SU-DHL-6 (cell line): ENCODE measurements at regions not wholly inside any gene's neighbourhood (a gene's known extent, or its start where the extent isn't known, plus 50 kb on each side); places are given as distances from the start of the nearest gene placed in this dataset.

Experiments used
- EZH2phosphoT487 ChIP-seq: fragments of 200-600 bp; sonication (generic), shearing (Covaris generic); conservative IDR thresholded peaks from 2 replicates; pipeline ENCODE4 v1.6.1; 2018; ENCODE audit warnings: mild to moderate bottlenecking, antibody characterized with exemption, low read length, moderate library complexity, mixed read lengths
- TF ChIP-seq, protein P1 (sequence below): fragments of 200-600 bp; sonication (generic); IDR thresholded peaks from one replicate; pipeline ENCODE4 v1.5.1; 2017; ENCODE audit warnings: antibody characterized with exemption, mild to moderate bottlenecking, low read length, moderate library complexity; ENCODE audit not compliant: insufficient read depth, poor library complexity, severe bottlenecking

DNA sequence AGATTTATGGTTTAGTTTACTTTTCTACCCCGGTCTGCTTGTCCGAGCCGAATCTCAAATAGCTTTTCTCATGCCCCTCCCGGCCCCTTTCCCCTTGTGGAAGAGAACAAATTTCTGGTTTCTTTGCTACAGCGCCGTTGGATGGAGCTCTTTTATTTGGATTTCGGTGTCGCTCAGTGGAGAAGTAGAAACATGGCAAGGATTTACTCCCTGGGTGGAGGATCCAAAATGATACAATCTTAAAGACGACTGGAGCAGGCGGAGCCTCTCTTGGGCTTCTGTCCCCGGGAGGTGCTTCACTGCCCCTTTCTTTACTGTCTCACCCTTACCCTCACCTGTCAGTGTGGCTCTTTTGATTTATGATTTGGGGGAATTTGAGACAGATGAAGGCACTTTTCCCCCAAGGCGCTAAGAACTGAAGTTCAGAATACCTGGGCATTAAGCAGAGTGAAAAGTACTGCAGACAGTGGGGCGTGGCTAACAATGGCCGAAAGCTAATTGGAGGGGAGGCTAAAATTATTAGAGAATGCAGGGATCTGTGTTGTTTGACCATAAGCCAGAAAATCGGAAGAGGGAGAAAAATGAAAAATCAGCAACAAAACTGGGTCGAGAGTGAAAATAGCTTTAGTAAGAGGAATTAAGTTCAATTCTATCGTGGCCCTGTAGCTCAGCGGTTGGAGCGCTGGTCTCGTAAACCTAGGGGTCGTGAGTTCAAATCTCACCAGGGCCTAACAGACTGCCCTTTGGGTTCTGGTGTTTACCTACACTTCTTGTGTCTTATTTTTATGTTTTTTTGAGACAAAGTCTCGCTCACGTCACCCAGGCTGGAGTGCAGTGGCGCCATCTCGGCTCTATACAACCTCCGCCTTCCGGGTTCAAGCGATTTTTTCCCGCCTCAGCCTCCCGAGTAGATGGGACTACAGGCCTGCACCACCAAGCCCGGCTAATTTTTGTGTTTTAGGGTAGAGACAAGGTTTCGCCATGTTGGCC, 145.1 kb upstream of the ZNF184 start:
- TF ChIP-seq, protein P1, sequence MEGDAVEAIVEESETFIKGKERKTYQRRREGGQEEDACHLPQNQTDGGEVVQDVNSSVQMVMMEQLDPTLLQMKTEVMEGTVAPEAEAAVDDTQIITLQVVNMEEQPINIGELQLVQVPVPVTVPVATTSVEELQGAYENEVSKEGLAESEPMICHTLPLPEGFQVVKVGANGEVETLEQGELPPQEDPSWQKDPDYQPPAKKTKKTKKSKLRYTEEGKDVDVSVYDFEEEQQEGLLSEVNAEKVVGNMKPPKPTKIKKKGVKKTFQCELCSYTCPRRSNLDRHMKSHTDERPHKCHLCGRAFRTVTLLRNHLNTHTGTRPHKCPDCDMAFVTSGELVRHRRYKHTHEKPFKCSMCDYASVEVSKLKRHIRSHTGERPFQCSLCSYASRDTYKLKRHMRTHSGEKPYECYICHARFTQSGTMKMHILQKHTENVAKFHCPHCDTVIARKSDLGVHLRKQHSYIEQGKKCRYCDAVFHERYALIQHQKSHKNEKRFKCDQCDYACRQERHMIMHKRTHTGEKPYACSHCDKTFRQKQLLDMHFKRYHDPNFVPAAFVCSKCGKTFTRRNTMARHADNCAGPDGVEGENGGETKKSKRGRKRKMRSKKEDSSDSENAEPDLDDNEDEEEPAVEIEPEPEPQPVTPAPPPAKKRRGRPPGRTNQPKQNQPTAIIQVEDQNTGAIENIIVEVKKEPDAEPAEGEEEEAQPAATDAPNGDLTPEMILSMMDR = no peak
- TF ChIP-seq EZH2phosphoT487 = no peak
